GM23248 (cell line): ENCODE measurements at regions not wholly inside any gene's neighbourhood (a gene's known extent, or its start where the extent isn't known, plus 50 kb on each side); places are given as distances from the start of the nearest gene placed in this dataset.

Experiments
- DNase-seq: peaks from one replicate; pipeline ENCODE4 v3.0.0-alpha.2; 2015
- H2AFZ ChIP-seq: fragments of 200-600 bp; sonication (generic); 2 replicates; pipeline ENCODE4 v1.6.1; 2016; ENCODE audit warnings: antibody characterized with exemption
- H3F3A ChIP-seq: fragments of 200-600 bp; sonication (generic); 2 replicates; pipeline ENCODE4 v1.6.1; 2016; ENCODE audit warnings: mild to moderate bottlenecking, antibody characterized with exemption, mixed run types; ENCODE audit not compliant: insufficient read depth
- H3K27ac ChIP-seq: fragments of 200-600 bp; sonication (generic); 2 replicates; pipeline ENCODE4 v1.5.1; 2016; ENCODE audit warnings: mild to moderate bottlenecking
- H3K27me3 ChIP-seq: fragments of 200-600 bp; sonication (generic); replicated peaks from 2 replicates; pipeline ENCODE4 v1.6.1; 2016; ENCODE audit warnings: mild to moderate bottlenecking; ENCODE audit not compliant: insufficient read depth
- H3K36me3 ChIP-seq: fragments of 200-600 bp; sonication (generic); 2 replicates; pipeline ENCODE4 v1.6.1; 2016; ENCODE audit warnings: low read depth, mild to moderate bottlenecking
- H3K4me1 ChIP-seq: fragments of 200-600 bp; sonication (generic); 2 replicates; pipeline ENCODE4 v1.6.1; 2016; ENCODE audit warnings: mild to moderate bottlenecking; ENCODE audit not compliant: insufficient read depth
- H3K4me2 ChIP-seq: fragments of 200-600 bp; sonication (generic); one replicate; pipeline ENCODE4 v1.6.1; 2016; ENCODE audit warnings: mild to moderate bottlenecking; ENCODE audit not compliant: unreplicated experiment
- H3K4me3 ChIP-seq: fragments of 200-600 bp; sonication (generic); 2 replicates; pipeline ENCODE4 v1.5.1; 2016; ENCODE audit warnings: mild to moderate bottlenecking
- H3K79me2 ChIP-seq: fragments of 200-600 bp; sonication (generic); 2 replicates; pipeline ENCODE4 v1.6.1; 2016; ENCODE audit warnings: mild to moderate bottlenecking; ENCODE audit not compliant: insufficient read depth
- H3K9ac ChIP-seq: fragments of 200-600 bp; sonication (generic); 2 replicates; pipeline ENCODE4 v1.6.1; 2016; ENCODE audit warnings: mild to moderate bottlenecking
- H3K9me2 ChIP-seq: fragments of 200-600 bp; sonication (generic); 2 replicates; pipeline ENCODE4 v1.6.1; 2016; ENCODE audit warnings: mixed run types, mild to moderate bottlenecking, moderate library complexity; ENCODE audit not compliant: insufficient read depth
- H3K9me3 ChIP-seq: fragments of 200-600 bp; sonication (generic); one replicate; pipeline ENCODE4 v1.6.1; 2017; ENCODE audit warnings: low read depth
- H4K20me1 ChIP-seq: fragments of 200-600 bp; sonication (generic); 2 replicates; pipeline ENCODE4 v1.6.0; 2016; ENCODE audit not compliant: insufficient read depth
- EZH2 ChIP-seq: fragments of 200-600 bp; sonication (generic); IDR thresholded peaks from 2 replicates; pipeline ENCODE4 v1.6.1; 2018; ENCODE audit warnings: antibody characterized with exemption, mild to moderate bottlenecking; ENCODE audit not compliant: insufficient read depth, poor library complexity, severe bottlenecking
- EZH2phosphoT487 ChIP-seq: fragments of 200-600 bp; sonication (generic); IDR thresholded peaks from 2 replicates; pipeline ENCODE4 v1.6.1; 2018; ENCODE audit warnings: antibody characterized with exemption, moderate library complexity, mild to moderate bottlenecking, low read depth; ENCODE audit not compliant: insufficient read depth
- WGBS, 2 experiments: methylation state at CpG; one replicate each; pipeline ENCODE4 v1.1.6; 2015 to 2017; ENCODE audit warnings: low lambda C conversion rate in 2 of 2, low coverage in 1 of 2; ENCODE audit errors: missing lambda C conversion rate in 2 of 2; 5-methylcytosine and 5-hydroxymethylcytosine counted together
- in situ Hi-C: fragments of 300-500 bp; cut with MboI; formaldehyde crosslinking; loops from 2 replicates; pipeline ENCODE4 v1.15.0; 2020

GRCh38 chr16:64295466-64295865 is 826.4 kb downstream of the CDH11 start:
- Histone ChIP-seq H3K4me1 (no peaks in the 10 kb centered on the region), H3K79me2 (no peaks in the 10 kb centered on the region), H3K4me3 (no peak overlapping the region), H3K27me3 (no peaks in the 10 kb centered on the region), H2AFZ (no peak overlapping the region), H3K9ac (no peak overlapping the region), H3K36me3 (no peaks in the 10 kb centered on the region), H3K27ac (no peak overlapping the region), H3F3A (no peaks in the 10 kb centered on the region), H4K20me1 (no peaks in the 10 kb centered on the region), H3K4me2 (no peak overlapping the region), H3K9me3 (no peaks in the 10 kb centered on the region), H3K9me2 (no peaks in the 10 kb centered on the region)
- WGBS, 2 experiments: 92 to 93% methylated on average over 2 of the region's 2 CpGs
- TF ChIP-seq EZH2phosphoT487 (no peak), EZH2 (no peak)
- no peak for DNase-seq
- in situ Hi-C loops: no loop called here

GRCh38 chr16:64292953-64293352 is 828.9 kb downstream of the CDH11 start:
- no peak for DNase-seq
- no peaks in the 10 kb centered on the region for H3K9me3 ChIP-seq
- no peaks in the 10 kb centered on the region for H4K20me1 ChIP-seq
- WGBS, 2 experiments: 73 to 74% methylated on average over 4 of the region's 4 CpGs
- no peak overlapping the region for H3K4me3 ChIP-seq
- no peaks in the 10 kb centered on the region for H3K27me3 ChIP-seq
- TF ChIP-seq EZH2phosphoT487 (no peak), EZH2 (no peak)
- no peaks in the 10 kb centered on the region for H3K4me1 ChIP-seq
- no peak overlapping the region for H3K4me2 ChIP-seq
- no peaks in the 10 kb centered on the region for H3F3A ChIP-seq
- in situ Hi-C loops: no loop called here
- no peak overlapping the region for H2AFZ ChIP-seq
- no peaks in the 10 kb centered on the region for H3K9me2 ChIP-seq
- no peak overlapping the region for H3K27ac ChIP-seq
- H3K36me3 ChIP-seq: no peaks in the 10 kb centered on the region
- H3K79me2 ChIP-seq: no peaks in the 10 kb centered on the region
- no peak overlapping the region for H3K9ac ChIP-seq

GRCh38 chr16:64292161-64292560 is 829.7 kb downstream of the CDH11 start:
- Histone ChIP-seq H3K9me2 (no peaks in the 10 kb centered on the region), H3K79me2 (no peaks in the 10 kb centered on the region), H4K20me1 (no peaks in the 10 kb centered on the region), H3K4me1 (no peaks in the 10 kb centered on the region), H3K9ac (no peak overlapping the region), H2AFZ (no peak overlapping the region), H3F3A (no peaks in the 10 kb centered on the region), H3K4me3 (no peak overlapping the region), H3K27ac (no peak overlapping the region), H3K27me3 (no peaks in the 10 kb centered on the region), H3K9me3 (no peaks in the 10 kb centered on the region), H3K36me3 (no peaks in the 10 kb centered on the region), H3K4me2 (no peak overlapping the region)
- no peak for DNase-seq
- in situ Hi-C loops: no loop called here
- TF ChIP-seq EZH2 (no peak), EZH2phosphoT487 (no peak)
- WGBS, 2 experiments: 84 to 96% methylated on average over 1 of the region's 1 CpG

GRCh38 chr16:64290461-64290860 is 831.4 kb downstream of the CDH11 start:
- H3K4me2 ChIP-seq: no peak overlapping the region
- no peaks in the 10 kb centered on the region for H3K4me1 ChIP-seq
- H3F3A ChIP-seq: no peaks in the 10 kb centered on the region
- H3K27ac ChIP-seq: no peak overlapping the region
- no peak for TF ChIP-seq EZH2
- TF ChIP-seq EZH2phosphoT487: no peak
- H4K20me1 ChIP-seq: no peaks in the 10 kb centered on the region
- H2AFZ ChIP-seq: no peak overlapping the region
- no peak overlapping the region for H3K9ac ChIP-seq
- WGBS, 2 experiments: 65 to 71% methylated on average over 4 of the region's 4 CpGs
- H3K9me2 ChIP-seq: no peaks in the 10 kb centered on the region
- no peak overlapping the region for H3K4me3 ChIP-seq
- no peaks in the 10 kb centered on the region for H3K36me3 ChIP-seq
- no peak for DNase-seq
- in situ Hi-C loops: no loop called here
- H3K79me2 ChIP-seq: no peaks in the 10 kb centered on the region
- H3K27me3 ChIP-seq: no peaks in the 10 kb centered on the region
- no peaks in the 10 kb centered on the region for H3K9me3 ChIP-seq
